Lower leg skin (tissue), 3 donors: ENCODE measurements at regions not wholly inside any gene's neighbourhood (a gene's known extent, or its start where the extent isn't known, plus 50 kb on each side); places are given as distances from the start of the nearest gene placed in this dataset.

ENCODE experiments used
- CTCF ChIP-seq, 3 donors: fragments of 450-650 bp; IDR thresholded peaks; one replicate each; pipeline ENCODE4 v1.5.1; 2016; ENCODE audit warnings: antibody characterized with exemption in 3 of 3, mild to moderate bottlenecking in 3 of 3, moderate library complexity in 2 of 3
- POLR2A ChIP-seq, 2 donors: fragments of 450-650 bp; IDR thresholded peaks; one replicate each; pipeline ENCODE4 v1.6.1; 2016 to 2017; ENCODE audit warnings: antibody characterized with exemption in 2 of 2, mild to moderate bottlenecking in 1 of 2, moderate library complexity in 1 of 2

GRCh38 chr7:45293295-45293942 lies 135.8 kb downstream of the RAMP3 start:
- TF ChIP-seq CTCF (IDR thresholded peaks at IDR 0.05) (no peak), POLR2A (IDR thresholded peaks at IDR 0.05) (no peak)
